NCI-H345 treated with DMSO at 0.1 percent for 48 hours (cell line): ENCODE measurements at regions not wholly inside any gene's neighbourhood (a gene's known extent, or its start where the extent isn't known, plus 50 kb on each side); places are given as distances from the start of the nearest gene placed in this dataset.

Experiments
- DNase-seq: peaks from one replicate; lab custom pipeline; 2025; ENCODE audit not compliant: unreplicated experiment; lab: John Stamatoyannopoulos, UW

DNA sequence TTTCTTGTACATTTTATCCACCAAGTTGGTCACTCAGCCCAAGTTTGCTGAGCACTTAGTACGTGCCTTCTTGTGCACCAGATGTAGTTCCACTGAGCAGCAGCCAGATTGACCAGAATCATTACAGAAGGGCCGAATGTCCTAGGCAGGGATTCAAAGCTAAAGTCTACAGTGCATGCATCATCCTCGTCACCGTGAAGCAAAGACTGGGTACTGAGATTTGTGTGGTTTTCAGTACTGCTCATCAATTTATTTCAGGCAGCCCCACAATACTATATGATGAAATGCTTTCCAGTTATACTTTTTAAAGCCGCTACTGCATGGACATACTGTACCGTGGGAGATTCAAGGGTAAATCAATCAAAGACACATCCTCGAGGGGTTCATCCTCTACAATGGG is 227.0 kb downstream of the ARRDC4 start:
- no peak for DNase-seq

DNA sequence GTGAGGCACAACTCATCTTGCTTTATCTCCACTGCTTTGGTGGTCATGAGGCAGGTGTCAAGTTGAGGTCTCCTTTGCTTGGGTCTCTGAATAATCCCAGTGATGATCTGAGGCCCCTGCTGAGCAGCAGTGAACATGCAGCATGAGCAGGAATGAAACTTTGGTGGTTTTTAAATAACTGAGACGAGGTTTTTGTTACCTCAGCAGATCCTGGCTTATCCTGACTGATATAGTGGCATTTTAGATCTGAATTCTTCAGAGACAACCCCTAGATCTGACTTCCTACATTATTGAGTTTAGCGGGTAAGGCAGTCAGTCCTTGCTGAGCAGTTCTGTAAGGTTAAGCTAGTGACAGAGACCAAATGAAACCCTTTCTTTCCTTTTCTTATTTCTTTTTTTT is 230.4 kb downstream of the ARRDC4 start:
- DNase-seq = no peak

DNA sequence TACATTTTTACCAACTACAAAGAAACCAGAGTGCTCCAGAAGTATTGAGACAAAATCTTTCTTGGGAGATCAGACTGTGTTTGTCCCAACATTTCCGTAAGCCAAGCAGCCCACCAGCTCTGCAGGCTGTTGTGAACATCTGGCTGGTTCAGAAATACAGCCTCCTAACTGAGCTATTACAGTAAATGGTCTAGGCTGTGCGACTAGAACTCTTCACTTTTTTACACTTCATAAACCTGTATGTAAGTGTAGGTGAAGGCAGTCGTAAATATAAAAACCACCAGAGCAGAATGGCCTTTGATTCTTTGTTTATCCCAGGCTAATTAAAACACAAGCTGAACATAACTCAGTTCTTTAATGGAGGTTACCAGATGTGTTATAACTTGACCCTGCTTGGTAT is 235.3 kb downstream of the ARRDC4 start:
- no peak for DNase-seq

DNA sequence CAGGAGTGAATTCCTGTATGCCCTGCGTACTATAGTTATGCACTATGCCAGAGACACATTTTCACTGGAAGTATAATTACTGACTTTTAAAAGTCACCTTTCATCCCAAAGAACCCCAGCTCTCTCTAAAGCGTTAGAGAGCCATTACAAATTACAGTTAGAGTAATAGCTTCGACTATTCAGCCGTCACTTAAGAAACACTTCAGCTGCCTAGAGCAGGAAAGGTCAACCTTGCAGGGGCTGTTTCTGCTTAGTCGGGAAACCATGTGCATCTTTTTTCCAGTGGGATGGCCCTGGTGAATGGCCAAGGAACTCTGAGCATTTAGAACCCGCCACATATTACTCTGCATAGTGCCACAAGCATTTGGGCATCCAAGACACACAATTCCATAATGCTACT is 235.9 kb downstream of the ARRDC4 start:
- DNase-seq = no peak

DNA sequence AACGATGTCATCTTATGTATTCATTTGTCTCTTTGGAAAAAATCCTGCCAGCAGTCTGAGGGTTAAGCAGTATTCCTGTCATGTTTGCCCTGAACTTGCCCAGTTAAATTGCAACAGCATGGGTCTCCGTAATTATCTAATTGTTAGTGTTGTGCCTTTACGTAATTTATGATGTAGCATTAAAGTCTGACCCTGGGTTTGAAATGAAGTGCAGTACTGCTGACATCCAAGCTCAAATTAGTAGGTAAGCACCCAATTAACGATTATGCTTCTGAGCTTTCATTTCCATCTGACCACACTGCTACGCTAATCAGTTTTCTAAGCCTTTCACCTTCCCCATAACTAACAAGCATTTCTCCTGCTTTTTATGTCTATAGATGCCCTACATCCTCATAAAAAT is 241.8 kb downstream of the ARRDC4 start:
- DNase-seq = no peak

DNA sequence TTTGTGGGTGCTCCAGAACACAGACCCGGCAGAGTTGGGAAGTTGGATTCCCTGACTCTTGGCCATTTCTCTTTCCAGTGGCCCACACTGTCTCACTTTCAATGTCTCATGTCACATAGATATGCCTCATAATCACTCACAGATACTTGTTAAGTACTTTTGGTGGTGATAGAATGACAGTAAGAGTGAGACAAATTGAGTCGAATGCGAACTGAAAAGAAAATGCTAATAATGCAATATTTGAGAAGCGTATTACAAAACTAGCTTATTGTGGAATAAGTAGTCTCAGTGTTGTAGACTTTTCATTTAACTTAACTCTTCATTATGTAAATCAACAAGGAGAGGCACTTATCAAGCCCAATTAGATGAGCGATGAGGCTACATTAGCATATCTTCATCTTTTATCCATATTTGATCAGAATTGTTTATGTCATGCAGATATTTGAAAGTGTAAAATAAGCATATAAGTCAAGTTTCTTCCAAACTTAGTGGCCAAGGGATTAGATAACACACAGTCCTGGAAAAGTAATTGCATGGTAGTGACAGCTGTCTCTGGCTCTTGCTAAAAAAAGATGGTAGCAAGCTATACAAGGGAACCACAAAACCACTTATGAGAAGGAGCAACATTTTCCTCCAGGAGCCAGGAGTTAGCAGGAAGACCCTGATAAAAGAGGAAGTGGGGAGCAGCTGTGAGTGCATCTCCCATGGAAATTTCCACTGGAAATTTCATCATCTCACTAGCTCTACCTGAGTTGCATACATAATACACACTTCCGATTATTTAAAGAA is 243.6 kb downstream of the ARRDC4 start:
- DNase-seq = no peak

DNA sequence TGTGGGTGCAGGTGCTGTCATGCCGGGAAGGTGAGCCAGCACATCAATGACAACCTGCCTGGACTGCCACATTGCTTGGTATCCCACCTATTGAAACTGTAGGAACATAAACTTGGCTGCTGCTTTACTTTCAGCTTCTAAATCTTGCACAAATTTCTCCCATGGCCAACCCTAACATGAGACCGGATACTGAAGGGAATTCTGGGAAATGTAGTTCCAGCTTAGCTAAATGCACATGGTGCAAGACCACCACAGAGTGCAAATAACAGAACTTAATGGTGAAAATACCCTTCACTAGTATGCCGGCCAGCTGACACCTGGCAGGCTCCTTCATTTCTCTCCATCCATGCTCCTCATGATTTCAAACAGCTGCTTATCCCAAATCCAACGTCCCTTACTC is 247.4 kb downstream of the ARRDC4 start:
- no peak for DNase-seq

DNA sequence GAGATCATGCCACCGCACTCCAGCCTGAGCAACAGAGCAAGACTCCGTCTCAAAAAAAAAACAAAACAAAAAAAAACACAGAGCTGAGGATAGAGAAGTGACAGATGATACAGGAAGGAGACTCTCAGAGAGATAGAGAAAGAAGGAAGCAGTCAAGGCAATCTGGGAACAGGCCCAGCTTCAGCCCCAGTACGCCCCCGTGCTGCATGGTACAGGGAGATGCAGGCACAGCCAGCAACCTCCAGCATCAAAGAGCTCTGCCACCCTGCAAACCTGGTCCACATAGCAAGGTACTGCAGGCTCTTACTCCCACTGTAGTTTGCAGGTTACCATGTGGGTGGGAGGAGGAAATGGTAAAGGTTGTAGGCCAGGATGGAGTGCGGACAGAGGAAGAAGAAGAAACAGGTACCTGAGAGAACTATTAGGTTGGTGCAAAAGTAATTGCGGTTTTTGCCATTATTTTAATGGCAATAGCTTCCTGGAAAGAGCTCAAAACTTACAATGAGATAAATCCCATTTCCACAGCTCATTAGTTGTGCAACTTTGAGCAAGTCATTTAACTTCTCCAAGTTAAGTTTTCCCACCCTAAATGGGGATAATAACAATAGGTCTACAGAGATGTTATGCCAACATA is 253.0 kb downstream of the ARRDC4 start:
- DNase-seq = no peak

DNA sequence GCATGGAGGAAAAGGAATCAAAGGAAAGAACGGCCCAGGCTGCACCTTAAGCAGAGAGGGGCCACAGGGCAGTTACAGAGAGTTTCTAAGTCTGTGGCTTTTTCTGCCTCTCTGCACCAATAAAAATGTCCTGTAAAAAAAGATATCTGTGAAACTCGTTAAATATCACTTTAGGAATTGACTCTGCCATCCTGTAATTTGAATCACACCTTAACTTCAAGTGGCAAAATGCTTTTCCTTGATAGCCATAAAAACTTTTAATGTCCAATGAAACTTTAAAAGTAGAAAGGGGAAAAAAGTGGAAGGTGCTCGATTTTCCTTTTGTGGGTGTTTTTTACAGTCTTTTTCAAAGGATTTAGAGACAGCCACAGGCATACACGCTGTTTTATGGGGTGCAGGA is 255.7 kb downstream of the ARRDC4 start:
- no peak for DNase-seq

DNA sequence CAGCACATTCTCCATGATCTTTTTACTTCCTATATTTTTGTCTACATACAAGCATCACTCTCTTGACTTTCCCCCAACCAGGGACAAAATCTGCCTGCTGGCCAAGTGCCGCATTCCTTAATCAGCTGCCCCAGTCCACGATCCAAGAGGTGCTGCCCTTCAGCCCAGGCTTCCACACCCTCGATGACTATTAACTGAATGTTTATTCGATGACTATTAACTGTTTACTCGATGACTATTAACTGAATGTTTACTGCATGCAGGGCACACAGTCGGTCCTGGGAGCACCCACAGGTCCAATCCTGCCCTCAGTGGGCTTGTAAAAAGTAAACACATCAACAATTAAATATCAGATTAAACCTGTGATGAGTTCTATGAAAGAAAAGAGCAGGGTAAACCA is 256.9 kb downstream of the ARRDC4 start:
- no peak for DNase-seq

DNA sequence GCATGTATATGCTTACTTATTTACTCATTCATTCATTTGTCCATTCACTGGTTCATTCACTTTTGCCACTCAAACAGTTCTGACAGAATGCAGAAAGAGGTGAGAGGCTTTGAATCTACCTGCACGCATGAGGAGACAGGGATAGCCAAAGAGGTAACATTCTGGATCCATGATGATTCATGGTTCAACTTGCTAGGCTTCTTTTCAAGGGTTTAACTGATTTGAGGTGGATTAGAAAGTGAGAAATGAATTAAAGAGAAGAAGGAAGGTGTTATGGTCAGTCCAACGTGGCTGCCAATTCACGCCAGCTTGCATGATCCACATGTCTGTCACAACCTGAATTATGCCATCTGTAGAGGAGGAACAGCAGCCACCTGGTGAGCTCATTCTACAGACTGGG is 260.6 kb downstream of the ARRDC4 start:
- DNase-seq = no peak

DNA sequence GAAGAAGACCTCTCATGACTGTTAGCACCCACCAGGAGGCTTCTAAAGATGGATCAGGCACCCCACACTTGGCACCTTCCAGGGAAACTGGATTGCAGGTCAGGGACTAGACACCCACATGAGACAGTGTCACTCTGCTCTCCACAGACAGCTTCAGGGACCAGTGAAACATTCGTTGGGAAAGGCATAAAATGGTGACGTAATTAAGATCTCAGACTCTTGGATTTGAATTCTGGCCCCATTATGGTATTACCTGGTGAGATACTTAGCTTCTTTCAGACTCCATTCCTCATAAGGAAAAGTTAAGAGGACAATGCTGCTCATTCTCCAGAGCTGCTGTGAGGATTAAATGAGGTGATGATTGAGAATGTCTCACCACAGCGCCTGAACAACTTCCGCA is 261.1 kb downstream of the ARRDC4 start:
- DNase-seq = no peak

DNA sequence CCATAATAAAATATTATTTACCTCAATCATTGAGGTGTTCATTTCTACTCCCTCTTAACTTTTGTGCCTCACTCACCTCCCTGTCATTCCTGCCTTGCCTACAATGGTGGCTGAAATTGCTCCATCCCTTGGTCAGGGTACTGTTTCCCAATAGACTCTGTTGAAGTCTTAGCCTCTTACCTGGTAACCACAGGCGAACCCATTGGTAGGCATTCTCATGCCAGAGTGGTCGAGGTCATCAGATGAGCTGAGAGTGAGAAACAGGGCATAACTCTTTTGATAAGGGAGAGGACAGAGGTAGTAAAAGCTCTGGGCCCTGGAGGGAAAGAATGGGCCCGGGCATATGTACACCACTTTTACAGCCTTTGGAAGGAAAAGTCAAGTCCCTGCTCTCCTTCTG is 265.6 kb downstream of the ARRDC4 start:
- no peak for DNase-seq

DNA sequence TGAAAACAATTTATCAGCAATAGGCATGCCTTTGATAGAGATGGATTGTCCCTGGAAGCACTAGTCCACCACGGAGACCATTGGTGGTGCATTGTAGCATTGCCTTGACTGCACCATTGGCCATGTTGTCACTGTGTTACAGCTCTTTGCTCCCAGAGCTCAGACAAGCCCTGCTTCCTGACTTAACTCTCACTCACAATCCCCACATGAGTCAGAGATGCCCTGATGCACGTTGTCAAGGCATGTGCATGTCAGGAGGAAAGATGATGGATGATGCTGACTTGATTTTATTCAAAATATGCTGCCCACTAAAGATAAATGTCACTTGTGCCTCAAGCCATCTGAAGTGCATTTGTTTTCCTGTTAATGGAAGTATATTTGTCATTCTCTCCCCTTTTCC is 266.1 kb downstream of the ARRDC4 start:
- DNase-seq = no peak

DNA sequence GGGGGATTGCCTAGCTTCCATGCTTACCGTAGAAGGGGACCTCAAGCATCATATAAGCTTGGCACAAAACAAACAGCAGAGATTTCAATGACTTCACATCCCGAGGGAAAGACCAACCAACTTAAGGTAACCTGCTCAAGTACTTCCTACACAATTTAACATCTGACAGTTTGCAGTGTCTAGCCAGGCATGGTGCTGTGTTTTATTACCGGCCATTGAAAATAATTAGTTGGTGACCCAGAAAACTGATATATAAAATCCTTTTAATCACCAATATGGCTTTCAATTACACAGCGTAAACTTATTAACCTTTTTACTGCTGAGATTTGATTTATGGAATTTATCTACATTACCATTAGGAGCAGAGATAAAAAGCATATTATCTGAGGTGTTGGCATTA is 268.3 kb downstream of the ARRDC4 start:
- no peak for DNase-seq

DNA sequence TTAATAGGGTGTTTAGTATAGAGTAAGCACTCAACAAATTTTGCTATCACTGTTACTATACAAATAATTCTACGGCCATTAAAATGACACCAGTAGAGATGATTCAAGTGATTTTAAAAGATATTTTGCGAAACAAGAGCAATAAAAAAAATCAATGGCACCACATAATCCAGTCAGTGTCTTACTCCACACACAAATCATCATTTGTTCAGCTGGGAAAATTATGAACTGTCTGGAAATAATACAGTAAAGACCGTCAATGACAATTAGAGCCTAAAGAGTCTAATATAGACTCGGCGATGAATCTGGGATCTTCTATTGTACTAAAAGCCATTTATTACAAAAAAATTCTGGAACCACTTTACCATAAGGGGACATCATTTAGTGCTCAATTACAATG is 270.5 kb downstream of the ARRDC4 start:
- DNase-seq = no peak

DNA sequence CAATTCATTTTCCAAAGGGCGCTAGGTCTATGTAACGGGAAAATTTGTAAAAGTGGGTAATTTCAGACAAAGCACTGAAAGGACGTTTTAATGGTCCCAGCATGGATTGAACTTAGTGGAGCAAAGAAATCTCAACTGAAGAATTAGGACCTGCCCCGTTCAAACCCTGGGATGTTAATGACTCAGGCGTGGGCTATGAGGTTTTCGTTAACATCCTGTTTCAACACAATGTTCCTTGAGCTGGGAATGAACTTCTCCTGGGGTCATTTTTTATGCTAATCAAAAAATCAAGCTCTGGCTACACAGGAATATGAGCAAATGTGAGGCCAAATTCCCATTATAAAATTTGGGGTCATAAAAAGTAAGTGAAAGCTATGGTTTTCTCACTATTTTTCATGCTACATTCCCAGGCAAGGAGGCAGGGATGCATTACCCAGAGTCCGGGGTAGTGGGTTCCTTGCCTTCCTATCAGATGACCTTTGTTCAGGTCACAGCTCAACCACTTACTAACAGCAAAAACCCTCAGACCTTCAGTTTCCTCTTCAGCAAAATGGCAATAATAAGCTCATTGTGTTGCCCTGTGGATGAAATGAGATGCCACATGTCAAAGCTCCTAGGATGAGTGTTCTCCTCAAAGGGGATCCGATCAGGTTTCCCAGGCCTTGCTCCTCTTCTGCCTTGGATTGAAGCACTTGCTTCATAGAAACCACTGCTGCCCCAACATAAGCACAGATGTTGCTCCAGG is 271.4 kb downstream of the ARRDC4 start:
- no peak for DNase-seq

DNA sequence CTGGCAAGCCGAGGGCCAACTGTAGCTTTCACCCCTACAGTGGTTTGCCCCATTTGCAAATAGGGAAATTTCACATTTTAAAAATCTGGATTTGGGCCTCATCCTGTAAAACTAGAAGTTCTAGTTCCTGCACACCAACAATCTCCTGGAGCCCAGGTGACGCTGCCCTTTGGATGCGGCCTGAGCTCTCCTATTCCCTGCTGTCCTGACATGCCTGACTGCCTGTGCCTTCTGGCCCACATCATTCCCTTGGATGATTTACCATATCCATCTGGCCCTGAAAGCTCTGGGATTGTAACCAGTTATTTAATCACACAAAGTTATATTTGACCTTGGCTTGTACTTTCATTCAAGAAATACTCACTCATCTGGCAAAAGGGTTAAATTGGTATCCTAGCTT is 272.3 kb downstream of the ARRDC4 start:
- no peak for DNase-seq

DNA sequence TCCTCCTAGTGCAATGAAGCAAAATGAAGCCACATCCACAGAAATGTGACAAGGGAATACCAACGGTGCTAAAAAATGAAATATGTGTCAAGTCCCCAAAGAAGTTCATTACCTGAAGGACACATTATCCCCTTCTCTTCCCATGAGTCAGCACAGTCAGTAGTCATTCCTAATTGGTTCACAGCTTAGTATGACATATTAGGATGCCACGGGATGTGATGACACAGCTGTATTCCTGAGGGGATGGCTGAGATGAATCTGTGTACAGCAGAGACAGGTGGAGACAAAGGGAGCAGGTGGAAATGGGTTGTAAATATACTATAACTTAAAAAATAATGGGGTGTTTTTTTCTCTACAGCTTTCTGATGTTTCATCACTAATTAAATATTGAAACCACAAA is 273.4 kb downstream of the ARRDC4 start:
- no peak for DNase-seq

DNA sequence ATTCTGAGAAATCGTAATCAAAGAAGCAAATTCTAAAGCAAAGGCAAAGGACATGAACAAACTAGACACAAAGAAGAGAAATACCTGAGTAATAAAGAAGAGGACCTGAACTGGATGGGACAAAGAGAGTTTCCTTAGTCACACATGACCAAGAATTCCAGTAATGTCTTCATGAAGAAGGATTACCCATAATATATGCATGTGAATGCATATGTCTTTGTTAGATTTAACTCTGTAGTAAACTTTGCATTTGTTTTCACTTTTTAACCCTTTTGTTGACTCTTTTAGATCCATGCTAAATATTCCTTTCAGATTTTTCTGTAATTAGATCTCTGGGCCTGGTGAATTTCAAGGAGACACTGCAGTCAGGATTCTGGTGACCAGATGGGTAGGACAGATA is 279.8 kb downstream of the ARRDC4 start:
- DNase-seq = no peak

DNA sequence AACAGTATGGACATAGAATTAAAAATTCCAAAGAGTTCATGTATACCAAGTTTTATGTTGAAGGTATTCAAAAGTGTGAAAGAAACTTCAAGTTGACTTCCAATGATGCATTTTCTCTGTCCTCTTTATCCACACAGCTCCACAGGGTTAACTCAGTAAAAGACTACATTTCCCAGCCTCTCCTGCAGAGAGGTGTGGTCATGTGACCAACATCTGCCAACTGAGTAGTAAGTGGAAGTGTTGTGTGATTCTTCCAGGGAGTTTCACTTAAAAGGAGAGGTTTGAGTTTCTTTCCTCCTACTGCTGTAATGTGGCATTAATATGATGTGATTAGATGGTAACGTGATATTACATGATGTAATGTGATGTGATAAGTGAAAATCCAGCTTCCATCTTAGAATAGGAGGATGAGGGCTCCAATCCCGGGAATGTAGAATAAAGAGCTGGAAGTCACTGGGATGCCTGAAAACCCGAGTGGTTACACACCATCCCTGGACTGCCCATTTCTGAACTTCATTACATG is 280.6 kb downstream of the ARRDC4 start:
- no peak for DNase-seq

DNA sequence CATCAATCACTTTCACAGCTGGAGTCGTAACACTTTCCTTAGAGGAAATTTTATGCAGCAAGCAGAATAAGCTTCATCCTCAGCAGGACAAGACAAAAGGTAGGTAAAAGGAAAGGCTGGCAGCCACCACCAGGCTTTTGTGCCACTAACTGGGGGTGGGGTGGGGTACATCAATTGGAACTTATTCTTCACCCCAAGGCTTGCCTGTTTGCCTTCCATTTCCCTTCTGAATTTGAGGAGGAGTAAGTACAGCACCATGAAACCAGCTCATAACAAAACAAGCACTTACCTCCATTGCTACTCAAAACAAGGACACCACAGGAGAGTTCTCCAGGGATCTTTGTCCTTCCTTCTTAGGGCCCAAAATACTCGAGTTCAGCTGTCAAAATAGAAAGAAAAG is 296.8 kb downstream of the ARRDC4 start:
- DNase-seq = no peak
